Putamen (tissue), 1 donor: ENCODE measurements at regions not wholly inside any gene's neighbourhood (a gene's known extent, or its start where the extent isn't known, plus 50 kb on each side); places are given as distances from the start of the nearest gene placed in this dataset.
A peak's percentile ranks its signal among the peaks of the same experiment; 100 is the strongest.
"Not testable (repeated sequence)": the region's sequence is repeated elsewhere in the genome, so short reads cannot be mapped to it uniquely, and the experiment has no call there.

ENCODE experiments used
- DNase-seq: peaks from one replicate; pipeline ENCODE4 v3.0.0-alpha.2; 2016; ENCODE audit warnings: low spot score

DNA sequence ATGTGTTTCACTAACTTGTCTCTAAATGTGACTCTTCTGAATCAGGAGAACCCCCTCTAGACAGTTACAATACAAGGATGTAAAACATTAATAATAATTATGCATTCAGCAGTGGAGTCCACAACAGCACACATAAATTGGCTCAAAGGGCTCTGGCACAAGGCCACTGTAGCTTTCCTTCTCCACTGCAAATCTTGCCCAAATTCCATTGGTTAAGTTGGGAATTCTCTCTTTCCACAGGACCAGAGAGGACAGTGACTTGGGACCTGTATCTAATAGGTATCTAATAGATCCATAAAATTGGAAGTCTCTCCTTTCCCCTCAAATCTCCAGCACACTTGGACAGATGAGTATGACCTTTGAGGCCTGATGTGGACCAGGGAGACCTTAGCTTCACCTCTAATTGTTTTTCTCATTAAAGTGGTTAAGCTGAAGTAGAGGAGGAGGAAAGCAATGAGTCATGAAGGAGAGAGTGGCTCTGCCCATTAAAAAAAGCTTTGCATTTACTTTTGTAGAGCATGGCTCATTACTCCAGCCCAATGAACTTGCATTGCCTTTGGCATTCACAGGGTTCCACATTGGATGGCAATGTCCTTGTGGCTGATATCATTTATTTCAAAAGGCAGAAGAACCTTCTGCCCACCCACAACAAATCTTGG lies 72.3 kb upstream of the SH3RF1 start:
- DNase-seq, result no peak

DNA sequence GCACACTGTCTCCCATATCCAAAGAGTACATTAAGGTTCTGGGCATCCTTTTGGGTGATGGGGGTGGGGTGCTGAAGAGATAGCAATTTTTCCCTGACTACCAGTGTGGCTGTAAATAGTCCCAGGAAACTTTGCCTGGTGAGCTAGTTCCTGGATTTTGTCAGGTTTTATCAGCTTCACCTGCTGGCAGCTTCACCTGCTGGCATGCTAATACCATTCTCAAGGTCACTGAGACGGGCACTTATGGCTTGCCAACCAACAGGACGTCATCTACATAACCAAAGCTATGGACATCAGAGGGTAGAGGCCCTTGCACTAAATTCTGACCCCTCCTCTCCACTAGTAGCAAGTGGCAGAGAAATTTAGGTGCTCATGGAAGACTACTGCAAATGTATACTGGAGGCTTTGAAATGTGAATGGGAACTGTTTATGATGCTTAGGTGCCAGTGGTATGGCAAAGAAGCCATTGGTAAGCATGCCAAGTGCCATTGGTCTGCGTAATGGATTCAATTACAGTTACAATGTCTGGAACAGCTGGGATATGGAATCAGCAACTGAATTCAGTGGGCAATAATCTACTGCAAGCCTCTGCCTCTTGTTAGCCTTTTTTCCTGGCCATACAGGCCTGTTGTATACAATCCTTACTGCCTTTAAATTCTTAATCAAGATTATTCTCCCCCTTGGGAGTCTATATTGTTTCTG lies 71.6 kb upstream of the SH3RF1 start:
- no peak for DNase-seq

DNA sequence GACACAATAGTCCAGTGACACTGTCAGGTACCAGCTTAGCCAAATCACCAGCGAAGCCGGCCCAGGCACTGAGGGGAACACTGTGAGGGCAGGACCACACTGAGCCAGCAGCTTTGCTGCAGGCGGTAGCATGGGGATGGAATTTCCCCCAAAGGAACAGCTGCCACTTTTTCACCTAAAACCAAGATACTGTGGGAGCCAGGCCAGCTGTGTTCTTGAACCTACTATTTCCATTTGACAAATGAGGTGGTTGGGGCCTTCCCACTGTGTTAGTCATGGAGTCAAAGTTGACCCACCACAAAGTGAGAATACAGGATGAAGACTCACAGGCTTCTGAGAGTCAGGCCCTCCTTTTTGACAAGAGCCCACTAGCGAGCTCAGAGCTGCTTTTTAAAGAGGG lies 70.7 kb upstream of the SH3RF1 start:
- no peak for DNase-seq

DNA sequence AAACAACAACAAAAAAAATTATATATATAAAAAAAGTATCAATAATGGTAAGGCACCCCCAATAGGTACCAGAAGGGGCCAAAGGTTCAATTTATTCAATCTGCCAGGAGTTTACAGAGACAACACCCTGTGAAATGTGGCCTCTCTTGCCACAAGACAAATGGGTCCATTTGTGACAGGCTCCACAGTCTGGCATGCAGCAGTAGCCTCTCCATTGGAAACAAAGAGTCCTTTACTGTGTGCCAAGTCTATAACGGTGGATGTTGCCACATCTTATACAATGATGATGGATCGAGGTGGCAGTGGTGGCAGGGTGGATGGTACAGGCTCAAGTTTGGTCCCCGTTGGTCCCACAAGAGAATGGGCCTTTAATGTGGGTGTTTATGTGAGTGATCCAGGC lies 70.1 kb upstream of the SH3RF1 start:
- DNase-seq, result peak; percentile 73

DNA sequence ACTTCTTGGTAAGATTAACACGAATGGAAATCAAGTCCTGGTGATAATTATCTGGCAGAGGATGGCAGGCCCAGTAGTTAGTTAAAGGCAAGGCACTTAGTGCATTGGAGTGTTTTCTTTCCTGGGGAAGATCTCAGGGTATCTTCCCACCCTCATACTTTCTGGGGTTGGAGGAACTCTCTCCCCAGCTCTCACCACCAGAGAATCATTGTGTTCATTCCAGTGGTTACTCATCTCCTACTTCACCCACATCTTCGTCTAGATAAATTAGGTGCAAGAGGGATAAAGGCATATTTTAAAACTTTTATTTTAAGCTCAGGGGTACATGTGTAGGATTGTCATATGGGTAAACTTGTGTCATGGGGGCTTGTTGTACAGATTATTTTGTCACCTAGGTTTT lies 67.5 kb upstream of the SH3RF1 start:
- DNase-seq, result no peak

DNA sequence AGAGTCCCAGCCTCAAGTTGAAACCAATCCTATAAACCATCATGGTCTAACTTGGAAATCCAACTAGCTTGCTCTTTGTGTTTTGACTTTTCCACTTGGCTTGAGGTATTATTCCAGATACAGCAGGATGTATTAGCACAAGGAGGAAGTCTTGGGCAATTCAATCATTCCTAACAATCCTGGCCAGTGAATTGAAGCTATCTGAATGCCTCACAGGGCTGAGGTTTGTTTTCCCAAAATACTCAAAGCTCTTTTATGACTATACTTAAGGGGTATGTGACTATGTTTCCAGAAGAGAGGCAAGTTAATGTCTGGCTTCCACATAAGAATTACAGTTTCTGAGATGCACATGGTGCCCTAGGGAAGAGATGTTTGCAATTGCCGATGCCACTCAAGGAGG lies 66.8 kb upstream of the SH3RF1 start:
- no peak for DNase-seq

DNA sequence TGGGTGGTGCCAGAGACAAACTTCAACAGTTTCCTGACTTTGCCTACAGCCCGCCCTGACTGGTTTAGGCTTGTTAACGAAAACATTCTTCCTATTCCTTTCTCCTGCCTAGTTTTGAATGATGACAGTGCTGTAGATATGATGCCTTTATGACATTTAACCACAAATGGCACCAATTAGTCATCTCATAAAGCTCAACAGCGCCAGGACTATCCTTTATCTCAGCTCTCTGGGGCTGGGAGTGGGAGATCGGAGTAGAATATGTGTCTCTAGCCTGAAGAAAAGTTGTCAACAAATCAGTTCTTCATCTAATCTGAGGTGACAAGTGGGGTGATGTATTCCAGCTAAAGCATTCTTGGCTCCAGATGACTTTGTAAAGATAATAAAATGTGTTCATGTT lies 64.6 kb upstream of the SH3RF1 start:
- no peak for DNase-seq

DNA sequence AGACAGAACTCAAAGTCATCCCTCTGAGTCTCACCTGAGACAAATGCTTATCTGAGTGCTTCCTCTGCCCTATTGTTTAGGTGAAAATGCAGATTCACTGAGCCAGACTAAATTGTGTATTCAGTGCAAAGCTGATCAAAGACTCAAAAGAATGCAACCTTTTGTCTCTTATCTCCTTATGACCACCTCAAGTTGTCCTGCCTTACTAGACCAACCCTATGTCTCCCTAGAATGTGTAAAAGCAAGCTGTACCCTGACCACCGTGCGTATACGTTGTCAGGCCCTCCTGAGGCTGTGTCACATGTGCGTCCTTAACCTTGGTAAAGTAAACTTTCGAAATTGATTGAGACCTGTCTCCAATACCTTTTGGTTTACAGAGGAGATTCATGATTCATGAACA lies 63.6 kb upstream of the SH3RF1 start:
- no peak for DNase-seq

DNA sequence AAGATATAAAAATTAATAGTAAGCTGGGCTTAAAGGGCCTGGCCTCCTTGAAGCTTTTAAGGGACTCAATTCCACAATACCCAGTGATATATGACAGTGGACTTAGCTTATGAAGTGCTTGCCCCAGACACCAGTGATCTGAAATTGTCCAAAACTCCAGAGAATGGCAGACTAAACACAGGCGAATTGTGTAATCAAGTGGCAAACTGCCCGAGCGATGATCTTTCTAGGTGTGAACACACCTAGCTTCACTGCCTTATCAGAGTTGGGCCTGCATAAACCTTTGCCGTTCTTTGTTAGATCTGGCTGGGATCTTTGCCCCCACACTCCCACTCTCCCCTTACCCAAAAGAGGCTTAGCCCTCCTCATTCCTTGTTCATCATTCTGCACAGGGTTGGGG lies 62.5 kb upstream of the SH3RF1 start:
- no peak for DNase-seq

DNA sequence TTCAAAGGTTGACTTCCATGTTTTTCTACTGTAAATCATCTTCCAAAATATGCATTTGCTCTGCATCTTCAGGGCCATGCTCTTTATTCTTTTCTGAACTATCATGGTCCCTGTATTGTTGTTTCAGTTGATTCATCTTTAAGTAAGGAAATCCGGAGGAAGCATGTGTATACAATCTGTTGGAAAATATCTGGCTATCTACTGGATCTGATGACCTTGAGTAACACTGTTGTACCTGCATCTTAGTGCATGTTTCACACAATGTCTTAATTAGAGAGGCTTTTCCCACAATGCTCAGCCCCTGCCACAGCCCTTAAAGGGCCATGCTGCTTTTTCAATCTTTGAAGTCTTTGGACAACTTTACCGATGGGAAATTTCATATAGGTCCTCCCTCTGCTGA lies 61.8 kb upstream of the SH3RF1 start:
- no peak for DNase-seq

DNA sequence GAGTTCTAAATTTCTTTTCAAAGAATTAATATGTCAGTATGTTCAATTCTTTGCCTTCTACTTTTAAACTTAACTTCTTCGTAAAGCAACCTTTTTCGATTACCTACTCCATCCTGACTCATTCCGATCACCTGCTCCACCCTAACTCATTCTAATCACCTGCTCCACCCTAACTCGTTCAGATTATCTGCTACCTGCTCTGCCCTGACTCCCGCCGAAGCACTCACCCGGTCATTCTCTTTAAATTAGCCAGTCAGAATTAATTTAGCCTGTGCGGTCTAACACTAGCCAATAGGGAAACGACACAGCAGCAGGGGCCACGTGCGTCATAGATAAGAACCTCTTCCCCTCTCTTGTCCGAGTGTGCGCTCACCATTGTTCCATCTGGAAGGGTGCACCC lies 60.1 kb upstream of the SH3RF1 start:
- DNase-seq, result no peak

DNA sequence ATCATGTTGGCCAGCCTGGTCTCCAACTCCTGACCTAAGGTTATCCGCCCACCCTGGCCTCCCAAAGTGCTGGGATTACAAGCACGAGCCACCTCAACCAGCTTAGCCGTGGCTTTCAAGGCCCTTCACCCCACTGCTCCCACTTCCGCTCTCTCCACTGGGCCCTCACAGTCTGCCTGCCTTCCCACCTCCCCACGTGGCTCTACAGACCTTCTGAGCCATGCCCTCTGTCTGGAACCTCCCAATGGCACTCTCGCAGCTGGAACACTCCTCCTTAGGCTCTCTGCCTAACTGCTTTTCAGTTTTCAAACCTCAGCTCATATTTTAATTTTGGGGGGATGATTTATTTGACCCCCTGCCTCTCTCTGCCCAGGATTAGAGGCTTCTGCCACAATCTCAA lies 59.3 kb upstream of the SH3RF1 start:
- DNase-seq, result no peak

DNA sequence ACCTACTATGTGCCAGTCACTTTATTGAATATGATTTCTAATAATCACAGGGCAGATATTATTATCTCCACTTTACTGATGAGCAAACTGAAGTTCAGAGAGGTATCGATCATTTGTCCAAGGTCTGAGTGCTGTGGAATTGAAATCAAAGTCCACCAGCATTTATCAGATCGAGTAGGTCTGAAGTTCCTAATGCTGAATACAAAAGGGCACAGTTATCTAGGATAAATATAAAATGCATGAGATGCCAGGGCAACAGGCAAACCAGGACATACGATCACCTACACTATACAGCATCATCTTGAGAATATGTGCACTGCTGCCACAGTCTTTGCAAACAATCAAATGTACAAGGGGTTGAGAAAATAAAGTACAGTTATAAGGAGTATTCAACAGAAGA lies 57.2 kb upstream of the SH3RF1 start:
- no peak for DNase-seq

DNA sequence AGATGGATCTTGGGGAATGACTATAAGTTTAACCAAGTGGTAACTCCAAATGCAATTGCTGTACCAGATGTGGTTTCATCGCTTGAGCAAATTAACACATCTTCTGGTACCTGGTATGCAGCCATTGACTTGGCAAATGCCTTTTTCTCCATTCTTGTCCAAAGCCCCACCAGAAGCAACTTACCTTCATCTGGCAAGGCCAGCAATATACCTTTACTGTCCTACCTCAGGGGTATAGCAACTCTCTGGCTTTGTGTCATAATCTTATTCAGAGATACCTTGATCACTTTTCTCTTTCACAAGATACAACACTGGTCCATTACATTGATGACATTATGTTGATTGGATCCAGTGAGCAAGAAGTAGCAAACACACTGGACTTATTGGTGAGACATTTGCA lies 53.2 kb upstream of the SH3RF1 start:
- not testable (repeated sequence) for DNase-seq

DNA sequence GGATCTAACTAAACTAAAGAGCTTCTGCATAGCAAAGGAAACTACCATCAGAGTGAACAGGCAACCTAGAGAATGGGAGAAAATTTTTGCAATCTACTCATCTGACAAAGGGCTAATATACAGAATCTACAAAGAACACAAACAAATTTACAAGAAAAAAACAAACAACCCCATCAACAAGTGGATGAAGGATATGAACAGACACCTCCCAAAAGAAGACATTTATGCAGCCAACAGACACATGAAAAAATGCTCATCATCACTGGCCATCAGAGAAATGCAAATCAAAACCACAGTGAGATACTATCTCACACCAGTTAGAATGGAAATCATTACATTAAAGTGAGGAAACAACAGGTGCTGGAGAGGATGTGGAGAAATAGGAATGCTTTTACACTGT lies 52.1 kb upstream of the SH3RF1 start:
- not testable (repeated sequence) for DNase-seq
